K562 (cell line): ENCODE measurements at regions not wholly inside any gene's neighbourhood (a gene's known extent, or its start where the extent isn't known, plus 50 kb on each side); places are given as distances from the start of the nearest gene placed in this dataset.

Experiments used
- ATAC-seq: fragments of 200-7000 bp; cut with Tn5 transposase; 3 replicates; pipeline ENCODE4 v1.9.1; 2020; ENCODE audit warnings: moderate library complexity
- BruUV-seq: library from RNA; stranded (reverse); fragments of 400-500 nt; replicated peaks from 2 replicates; lab custom pipeline; 2021; lab: Mats Ljungman, UMichigan
- CTCF ChIA-PET: fragments of 300-600 bp; formaldehyde crosslinking; extraction: SDS; loops from one replicate; lab custom pipeline; 2021; ENCODE audit warnings: low intra/inter-chr PET ratio; lab: Yijun Ruan, JAX
- POLR2A ChIA-PET: fragments of 300-600, 350-650 bp; sonication (Branson Sonifier 250); formaldehyde crosslinking; extraction: SDS; loops from one replicate; lab custom pipeline; 2021; ENCODE audit warnings: antibody characterized with exemption, inconsistent platforms; lab: Yijun Ruan, JAX
- DNase-seq, 4 experiments: peaks; one replicate each; pipeline versions ENCODE4 v3.0.0 to v3.0.0-alpha.2; 2011 to 2018; ENCODE audit warnings: low spot score in 3 of 4, mixed read lengths in 3 of 4; ENCODE audit errors: extremely low read depth in 1 of 4
- FAIRE-seq: peaks from 2 replicates; lab custom pipeline; 2011; peaks lifted over from hg19 to GRCh38; lab: Jason Lieb, UNC
- H2AFZ ChIP-seq: 2 replicates; pipeline ENCODE4 v1.6.0; 2011; ENCODE audit warnings: low read depth, low read length, control low read depth, inconsistent platforms
- H3K27ac ChIP-seq: fragments of 200-600 bp; 3 replicates; pipeline ENCODE4 v1.8.0; 2011; ENCODE audit warnings: low read depth, mild to moderate bottlenecking, control low read depth, inconsistent platforms, low read length, moderate library complexity, mixed read lengths; ENCODE audit errors: extremely low read depth
- H3K27me3 ChIP-seq, 2 experiments: fragments of 300-600 bp in 1 of 2; 2 replicates in 1 of 2; 3 replicates in 1 of 2; pipeline versions ENCODE4 v1.6.0 to v1.8.0; 2011; ENCODE audit warnings: inconsistent platforms in 2 of 2, low read length in 2 of 2, mild to moderate bottlenecking in 1 of 2, mixed read lengths in 1 of 2, moderate library complexity in 1 of 2; ENCODE audit not compliant: control insufficient read depth in 2 of 2, insufficient read depth in 2 of 2
- H3K36me3 ChIP-seq: fragments of 300-600 bp; 3 replicates; pipeline ENCODE4 v1.8.0; 2011; ENCODE audit warnings: mild to moderate bottlenecking, low read length, inconsistent platforms; ENCODE audit not compliant: control insufficient read depth, insufficient read depth
- H3K4me1 ChIP-seq, 2 experiments: fragments of 200-600 bp in 1 of 2; replicated peaks in 1 of 2; 2 replicates in 1 of 2; 3 replicates in 1 of 2; pipeline versions ENCODE4 v1.5.1 to v1.8.0; 2011; ENCODE audit warnings: inconsistent platforms in 2 of 2, low read length in 2 of 2, mild to moderate bottlenecking in 1 of 2, mixed read lengths in 1 of 2, moderate library complexity in 1 of 2; ENCODE audit not compliant: control insufficient read depth in 2 of 2, insufficient read depth in 2 of 2
- H3K4me2 ChIP-seq: 2 replicates; pipeline ENCODE4 v1.6.1; 2011; ENCODE audit warnings: low read length, control low read depth, inconsistent platforms, mixed read lengths; ENCODE audit not compliant: insufficient read depth
- H3K4me3 ChIP-seq: fragments of 200-600 bp; sonication (generic), shearing (Covaris generic); 2 replicates; pipeline ENCODE4 v1.5.1; 2016; ENCODE audit warnings: control low read depth, inconsistent platforms
- H3K79me2 ChIP-seq: fragments of 200-600 bp; 3 replicates; pipeline ENCODE4 v1.8.0; 2011; ENCODE audit warnings: low read length, inconsistent platforms; ENCODE audit not compliant: control insufficient read depth, insufficient read depth
- H3K9ac ChIP-seq, 2 experiments: 2 replicates each; pipeline versions ENCODE4 v1.6.0 to v1.6.1; 2011; ENCODE audit warnings: low read depth in 2 of 2, low read length in 2 of 2, control low read depth in 1 of 2, inconsistent platforms in 1 of 2, mild to moderate bottlenecking in 1 of 2, mixed read lengths in 1 of 2; ENCODE audit not compliant: insufficient read depth in 1 of 2
- H3K9me1 ChIP-seq: one replicate; pipeline ENCODE4 v1.6.0; 2011; ENCODE audit warnings: inconsistent platforms, mild to moderate bottlenecking, low read length, moderate library complexity; ENCODE audit not compliant: control insufficient read depth, insufficient read depth
- H3K9me3 ChIP-seq: replicated peaks from 2 replicates; pipeline ENCODE4 v1.5.1; 2011; ENCODE audit warnings: low read depth, low read length, inconsistent platforms; ENCODE audit not compliant: control insufficient read depth, insufficient read depth
- H4K20me1 ChIP-seq: replicated peaks from 2 replicates; pipeline ENCODE4 v1.6.1; 2011; ENCODE audit warnings: low read length, inconsistent platforms, mixed read lengths; ENCODE audit not compliant: control insufficient read depth, insufficient read depth
- ATF1 ChIP-seq, 2 experiments: fragments of 450-650 bp in 1 of 2; IDR thresholded peaks; 2 replicates each; pipeline ENCODE4 v1.6.1; 2016; ENCODE audit warnings: missing compliant biosample characterization in 1 of 2, missing genetic modification characterization in 1 of 2
- CEBPG ChIP-seq, 3 experiments: fragments of 200-800 bp in 1 of 3; sonication (Bioruptor generic) in 1 of 3; sonication (generic) in 1 of 3; formaldehyde crosslinking in 1 of 3; IDR thresholded peaks in 2 of 3; conservative IDR thresholded peaks in 1 of 3; 2 replicates each; pipeline versions ENCODE4 v1.6.1 to v1.8.0; 2016 to 2022; ENCODE audit warnings: missing compliant biosample characterization in 2 of 3, missing genetic modification characterization in 2 of 3, mild to moderate bottlenecking in 1 of 3, missing genetic modification reagents in 1 of 3
- CLOCK ChIP-seq: fragments of 250-450 bp; sonication (Bioruptor Pico); IDR thresholded peaks from 2 replicates; pipeline ENCODE4 v1.4.0; 2020; ENCODE audit warnings: mild to moderate bottlenecking, moderate library complexity, borderline replicate concordance
- COPS2 ChIP-seq: fragments of 450-650 bp; conservative IDR thresholded peaks from 2 replicates; pipeline ENCODE4 v1.6.1; 2016; ENCODE audit warnings: mild to moderate bottlenecking, moderate library complexity
- HMGXB4 ChIP-seq: sonication (generic); formaldehyde crosslinking; IDR thresholded peaks from 2 replicates; pipeline ENCODE4 v1.8.1; 2023; ENCODE audit warnings: mild to moderate bottlenecking, missing genetic modification reagents
- LARP7 ChIP-seq: fragments of 450-650 bp; IDR thresholded peaks from 2 replicates; pipeline ENCODE4 v1.6.1; 2016
- MYBL2 ChIP-seq, 2 experiments: fragments of 450-650 bp in 1 of 2; sonication (generic) in 1 of 2; formaldehyde crosslinking in 1 of 2; IDR thresholded peaks; 2 replicates each; pipeline versions ENCODE4 v1.6.1 to v1.8.1; 2017 to 2022; ENCODE audit warnings: borderline replicate concordance in 1 of 2, inconsistent platforms in 1 of 2, low read depth in 1 of 2, mild to moderate bottlenecking in 1 of 2, missing genetic modification reagents in 1 of 2, moderate library complexity in 1 of 2
- SRSF3 ChIP-seq: fragments of 200-400 bp; formaldehyde crosslinking; IDR thresholded peaks from 2 replicates; pipeline ENCODE4 v1.6.1; 2016; ENCODE audit warnings: mild to moderate bottlenecking, low read length, moderate library complexity; ENCODE audit not compliant: insufficient read depth
- ZNF280A ChIP-seq: fragments of 450-650 bp; IDR thresholded peaks from 2 replicates; pipeline ENCODE4 v1.6.1; 2018; ENCODE audit warnings: mild to moderate bottlenecking, low read depth; ENCODE audit not compliant: partially characterized antibody
- ZNF561 ChIP-seq: fragments of 450-650 bp; formaldehyde crosslinking; conservative IDR thresholded peaks from 2 replicates; pipeline ENCODE4 v1.4.0; 2020; ENCODE audit warnings: mild to moderate bottlenecking, moderate library complexity
- WGBS: fragments of 100-300 bp; shearing (Covaris generic); methylation state at CpG from one replicate; pipeline ENCODE4 v1.1.6; 2016; ENCODE audit warnings: low coverage, mixed read lengths; ENCODE audit not compliant: insufficient coverage; ENCODE audit errors: missing lambda C conversion rate; 5-methylcytosine and 5-hydroxymethylcytosine counted together
- in situ Hi-C: fragments of 300-500 bp; cut with MboI; formaldehyde crosslinking; loops from 4 replicates; pipeline ENCODE4 v1.15.0; 2018; ENCODE audit warnings: inconsistent platforms, mixed read lengths
- intact Hi-C: fragments of 100-400 bp; cut with micrococcal nuclease; formaldehyde crosslinking; loops from 2 replicates; pipeline ENCODE4 v1.14.2; 2022

- TF ChIP-seq HMGXB4 (CRISPR knock-in tag), result no peak
- TF ChIP-seq CEBPG (CRISPR knock-in tag; IDR thresholded peaks at IDR 0.05), result no peak
- no peak for TF ChIP-seq CEBPG (tag; conservative IDR thresholded peaks at IDR 0.05 in 1 of 2, IDR thresholded peaks at IDR 0.05 in 1 of 2)
- no peak for TF ChIP-seq ATF1 (CRISPR knock-in tag; IDR thresholded peaks at IDR 0.05)
- TF ChIP-seq ATF1 (tag; IDR thresholded peaks at IDR 0.05), result no peak
- no peak for TF ChIP-seq ZNF280A
- TF ChIP-seq COPS2, result no peak
- TF ChIP-seq SRSF3, result no peak
- no peak for TF ChIP-seq ZNF561 (CRISPR knock-in tag)
Measured at GRCh38 chr6:166079841-166080240, 87.8 kb downstream of the TBXT start (continued).

- ChIA-PET CTCF (no interaction called here), POLR2A (no interaction called here)
- in situ Hi-C loops, result no loop called here
- DNase-seq, result no peak
- Histone ChIP-seq H2AFZ (no peak overlapping the region), H3K27ac (no peak overlapping the region), H3K27me3 (peaks cover 0 to 5% of the 10 kb centered on the region in 2 experiments; a peak in 1 of 5 replicates), H4K20me1 (no peaks in the 10 kb centered on the region), H3K36me3 (no peaks in the 10 kb centered on the region), H3K9ac (no peak overlapping the region), H3K9me3 (no peaks in the 10 kb centered on the region), H3K4me3 (no peak overlapping the region), H3K4me1 (0 out of 5 replicates have a peak, but pooled peaks cover 0 to 3% of the 10 kb centered on the region in 2 experiments), H3K79me2 (no peaks in the 10 kb centered on the region), H3K9me1 (no peaks in the 10 kb centered on the region), H3K4me2 (no peak overlapping the region)
- intact Hi-C loops, result no loop called here
- no peak for ATAC-seq
- no TSS peak for BruUV-seq
- 0% methylated on average over 3 of the region's 3 CpGs for WGBS
- FAIRE-seq, result no peak
- no peak for TF ChIP-seq CLOCK
- TF ChIP-seq MYBL2 (IDR thresholded peaks at IDR 0.05; ENCODE audit: low read depth), result no peak
- TF ChIP-seq MYBL2 (CRISPR knock-in tag; IDR thresholded peaks at IDR 0.05; ENCODE audit: borderline replicate concordance), result no peak
- TF ChIP-seq LARP7, result no peak
- no peak for TF ChIP-seq ZNF280A
Measured at GRCh38 chr6:166078294-166078693, 89.4 kb downstream of the TBXT start.
